ENCODE measurements at regions not wholly inside any gene's neighbourhood (a gene's known extent, or its start where the extent isn't known, plus 50 kb on each side); places are given as distances from the start of the nearest gene placed in this dataset.

- no peak overlapping the region for H3K4me3 ChIP-seq (ENCODE audit: low read length, poor library complexity, severe bottlenecking)
- no peaks in the 10 kb centered on the region for H3K36me3 ChIP-seq (ENCODE audit: insufficient read depth, low read length)
- H3K4me1 ChIP-seq (ENCODE audit: insufficient read depth, low read length, poor library complexity, severe bottlenecking) = no peaks in the 10 kb centered on the region
- H3K9ac ChIP-seq (ENCODE audit: low read depth, low read length, poor library complexity, severe bottlenecking) = no peak overlapping the region
- no peaks in the 10 kb centered on the region for H3F3A ChIP-seq (ENCODE audit: low read depth)
- no peak overlapping the region for H2AFZ ChIP-seq (ENCODE audit: low read length)
- no peaks in the 10 kb centered on the region for H4K20me1 ChIP-seq (ENCODE audit: insufficient read depth, low read length, poor library complexity, severe bottlenecking)
- no peaks in the 10 kb centered on the region for H3K9me2 ChIP-seq (replicated peaks; ENCODE audit: low read depth, low read length)
- no peaks in the 10 kb centered on the region for H3K27me3 ChIP-seq (ENCODE audit: insufficient read depth, low read length, poor library complexity, severe bottlenecking)
- H3K79me2 ChIP-seq (ENCODE audit: insufficient read depth, low read length) = no peaks in the 10 kb centered on the region
- H3K9me3 ChIP-seq (ENCODE audit: insufficient read depth, low read depth, low read length) = no peaks in the 10 kb centered on the region
- no peak overlapping the region for H3K4me2 ChIP-seq (ENCODE audit: low read depth, low read length, poor library complexity, severe bottlenecking)
- TF ChIP-seq EZH2phosphoT487 (IDR thresholded peaks at IDR 0.05; ENCODE audit: borderline replicate concordance) (no peak), CTCF (conservative IDR thresholded peaks at IDR 0.05; ENCODE audit: low read length) (no peak)
These were observed 61.6 kb upstream of the STAC start for GRCh38 chr3:36318621-36319200.

GRCh38 chr3:36319680-36320079 is 60.6 kb upstream of the STAC start:
- Histone ChIP-seq H3K9me2 (replicated peaks; ENCODE audit: low read depth, low read length) (no peaks in the 10 kb centered on the region), H3K4me3 (ENCODE audit: low read length, poor library complexity, severe bottlenecking) (no peak overlapping the region), H3K9me3 (ENCODE audit: insufficient read depth, low read depth, low read length) (no peaks in the 10 kb centered on the region), H2AFZ (ENCODE audit: low read length) (no peak overlapping the region), H3K4me1 (ENCODE audit: insufficient read depth, low read length, poor library complexity, severe bottlenecking) (no peaks in the 10 kb centered on the region), H3K36me3 (ENCODE audit: insufficient read depth, low read length) (no peaks in the 10 kb centered on the region), H3K9ac (ENCODE audit: low read depth, low read length, poor library complexity, severe bottlenecking) (no peak overlapping the region), H3K4me2 (ENCODE audit: low read depth, low read length, poor library complexity, severe bottlenecking) (no peak overlapping the region), H3F3A (ENCODE audit: low read depth) (no peaks in the 10 kb centered on the region), H4K20me1 (ENCODE audit: insufficient read depth, low read length, poor library complexity, severe bottlenecking) (no peaks in the 10 kb centered on the region), H3K79me2 (ENCODE audit: insufficient read depth, low read length) (no peaks in the 10 kb centered on the region), H3K27me3 (ENCODE audit: insufficient read depth, low read length, poor library complexity, severe bottlenecking) (no peaks in the 10 kb centered on the region)
- TF ChIP-seq CTCF (conservative IDR thresholded peaks at IDR 0.05; ENCODE audit: low read length) (no peak), EZH2phosphoT487 (IDR thresholded peaks at IDR 0.05; ENCODE audit: borderline replicate concordance) (no peak)
